Lung (tissue), 11 donors: ENCODE measurements at regions not wholly inside any gene's neighbourhood (a gene's known extent, or its start where the extent isn't known, plus 50 kb on each side); places are given as distances from the start of the nearest gene placed in this dataset.

Experiments
- ATAC-seq: fragments of 200-7000 bp; cut with Tn5 transposase; one replicate; pipeline ENCODE4 v1.9.1; 2020; ENCODE audit warnings: moderate number of reproducible peaks; ENCODE audit not compliant: insufficient read depth, low FRiP score
- DNase-seq, 3 donors: peaks; one replicate each; pipeline ENCODE4 v3.0.0-alpha.2; 2013 to 2017
- H3K27ac ChIP-seq, 2 donors: one replicate each; pipeline ENCODE4 v1.5.1; 2013; ENCODE audit warnings: mild to moderate bottlenecking in 2 of 2, moderate library complexity in 2 of 2, control low read depth in 1 of 2, inconsistent platforms in 1 of 2, low read depth in 1 of 2, low read length in 1 of 2
- H3K27me3 ChIP-seq, 3 donors: one replicate each; pipeline ENCODE4 v1.5.1; 2013; ENCODE audit warnings: low read length in 2 of 3; ENCODE audit not compliant: control insufficient read depth in 3 of 3, insufficient read depth in 3 of 3
- H3K36me3 ChIP-seq, 4 donors: one replicate each; pipeline ENCODE4 v1.5.1; 2013; ENCODE audit warnings: low read length in 4 of 4, mild to moderate bottlenecking in 1 of 4, moderate library complexity in 1 of 4; ENCODE audit not compliant: control insufficient read depth in 4 of 4, insufficient read depth in 4 of 4
- H3K4me1 ChIP-seq, 5 donors: one replicate each; pipeline ENCODE4 v1.5.1; 2013; ENCODE audit warnings: low read length in 5 of 5, mild to moderate bottlenecking in 2 of 5, moderate library complexity in 1 of 5; ENCODE audit not compliant: control insufficient read depth in 5 of 5, insufficient read depth in 5 of 5
- H3K4me3 ChIP-seq: one replicate; pipeline ENCODE4 v1.5.1; 2013; ENCODE audit warnings: mild to moderate bottlenecking, control low read depth, moderate library complexity
- H3K9ac ChIP-seq, 2 donors: one replicate each; pipeline ENCODE4 v1.5.1; 2013; ENCODE audit warnings: low read length in 2 of 2, control low read depth in 1 of 2; ENCODE audit not compliant: insufficient read depth in 1 of 2
- H3K9me3 ChIP-seq, 4 donors: one replicate each; pipeline ENCODE4 v1.5.1; 2013; ENCODE audit warnings: low read length in 3 of 4, mild to moderate bottlenecking in 1 of 4, moderate library complexity in 1 of 4; ENCODE audit not compliant: control insufficient read depth in 4 of 4, insufficient read depth in 3 of 4
- CTCF ChIP-seq: IDR thresholded peaks from 2 replicates; pipeline ENCODE4 v1.5.1; 2012; ENCODE audit warnings: mild to moderate bottlenecking; ENCODE audit errors: control extremely low read depth, extremely low read depth
- WGBS, 2 donors: extraction: QIAGEN DNeasy Blood & Tissue Kit; methylation state at CpG; one replicate each; pipeline ENCODE4 v1.1.7; 2013; 5-methylcytosine and 5-hydroxymethylcytosine counted together
- donor health status: control.
- donor health status: control.
- donor health status: Bipolar disorder and iron deficiency.
- donor health status: healthy.
- donor health status: DM: yes; HTN: yes; CAD: no.

- ATAC-seq: no peak
Measured at GRCh38 chr3:147775816-147776530, 366.8 kb downstream of the ZIC1 start.

GRCh38 chr3:147793841-147794240 lies 384.7 kb downstream of the ZIC1 start:
- TF ChIP-seq CTCF: no peak
- H3K4me3 ChIP-seq: no peak overlapping the region
- WGBS, 2 donors: 62 to 77% methylated on average over 2 of the region's 2 CpGs
- no peaks in the 10 kb centered on the region for H3K36me3 ChIP-seq
- H3K27me3 ChIP-seq: no peaks in the 10 kb centered on the region
- H3K27ac ChIP-seq: no peak overlapping the region
- no peak overlapping the region for H3K9ac ChIP-seq
- peak; percentile 27 for ATAC-seq
- peaks cover 0 to 11% (median 0%) of the 10 kb centered on the region in 5 donors for H3K4me1 ChIP-seq
- H3K9me3 ChIP-seq: no peaks in the 10 kb centered on the region
- DNase-seq: no peak

More at GRCh38 chr3:147775816-147776530, 366.8 kb downstream of the ZIC1 start:
- no peak overlapping the region for H3K27ac ChIP-seq
- no peaks in the 10 kb centered on the region for H3K9me3 ChIP-seq
- no peak overlapping the region for H3K9ac ChIP-seq
- H3K4me3 ChIP-seq: no peak overlapping the region
- DNase-seq: no peak
- WGBS, 2 donors: 82 to 88% methylated on average over 4 of the region's 4 CpGs
- TF ChIP-seq CTCF: no peak
- no peaks in the 10 kb centered on the region for H3K27me3 ChIP-seq
- peaks cover 0 to 3% (median 0%) of the 10 kb centered on the region in 5 donors for H3K4me1 ChIP-seq
- H3K36me3 ChIP-seq: no peaks in the 10 kb centered on the region

GRCh38 chr3:147794596-147794995 lies 385.4 kb downstream of the ZIC1 start:
- Histone ChIP-seq H3K9me3 (no peaks in the 10 kb centered on the region), H3K27me3 (no peaks in the 10 kb centered on the region), H3K36me3 (no peaks in the 10 kb centered on the region), H3K9ac (no peak overlapping the region), H3K27ac (no peak overlapping the region), H3K4me1 (peaks cover 0 to 11% (median 0%) of the 10 kb centered on the region in 5 donors), H3K4me3 (no peak overlapping the region)
- TF ChIP-seq CTCF: no peak
- 86 to 92% methylated on average over 3 of the region's 3 CpGs for WGBS, 2 donors
- ATAC-seq (no peak), DNase-seq (no peak)
